Activated CD8-positive, alpha-beta memory T cell treated with anti-CD3 and anti-CD28 coated beads, Interleukin-2, amount 10 ng/mL, durations not matched to agents 7 days and 5 days (primary cell): ENCODE measurements at regions not wholly inside any gene's neighbourhood (a gene's known extent, or its start where the extent isn't known, plus 50 kb on each side); places are given as distances from the start of the nearest gene placed in this dataset.
"Not testable (repeated sequence)": the region's sequence is repeated elsewhere in the genome, so short reads cannot be mapped to it uniquely, and the experiment has no call there.

Experiments used
- ATAC-seq: fragments of 150-1000 bp; cut with Tn5 transposase; one replicate; pipeline ENCODE4 v1.10.0; 2021; ENCODE audit warnings: moderate library complexity
- CTCF ChIA-PET: fragments of 350-600 bp; sonication (Branson Sonifier 250); formaldehyde crosslinking; loops from one replicate; lab custom pipeline; 2021; ENCODE audit warnings: antibody characterized with exemption; lab: Charles Lee
- DNase-seq: peaks from one replicate; pipeline ENCODE4 v3.0.0-alpha.2; 2020
- H3K27ac Mint-ChIP-seq: one replicate; pipeline ENCODE4 v1.8.0; 2021; ENCODE audit warnings: mild to moderate bottlenecking, mixed read lengths
- H3K27me3 Mint-ChIP-seq: one replicate; pipeline ENCODE4 v1.8.0; 2021; ENCODE audit warnings: mixed read lengths
- H3K36me3 Mint-ChIP-seq: one replicate; pipeline ENCODE4 v1.8.0; 2021; ENCODE audit warnings: mild to moderate bottlenecking, mixed read lengths
- H3K4me1 Mint-ChIP-seq: one replicate; pipeline ENCODE4 v1.8.0; 2021; ENCODE audit warnings: mixed read lengths
- H3K4me3 Mint-ChIP-seq: one replicate; pipeline ENCODE4 v1.8.0; 2021; ENCODE audit warnings: mild to moderate bottlenecking, moderate library complexity, mixed read lengths
- H3K9me3 Mint-ChIP-seq: one replicate; pipeline ENCODE4 v1.8.0; 2022; ENCODE audit warnings: low read depth, mixed read lengths

DNA sequence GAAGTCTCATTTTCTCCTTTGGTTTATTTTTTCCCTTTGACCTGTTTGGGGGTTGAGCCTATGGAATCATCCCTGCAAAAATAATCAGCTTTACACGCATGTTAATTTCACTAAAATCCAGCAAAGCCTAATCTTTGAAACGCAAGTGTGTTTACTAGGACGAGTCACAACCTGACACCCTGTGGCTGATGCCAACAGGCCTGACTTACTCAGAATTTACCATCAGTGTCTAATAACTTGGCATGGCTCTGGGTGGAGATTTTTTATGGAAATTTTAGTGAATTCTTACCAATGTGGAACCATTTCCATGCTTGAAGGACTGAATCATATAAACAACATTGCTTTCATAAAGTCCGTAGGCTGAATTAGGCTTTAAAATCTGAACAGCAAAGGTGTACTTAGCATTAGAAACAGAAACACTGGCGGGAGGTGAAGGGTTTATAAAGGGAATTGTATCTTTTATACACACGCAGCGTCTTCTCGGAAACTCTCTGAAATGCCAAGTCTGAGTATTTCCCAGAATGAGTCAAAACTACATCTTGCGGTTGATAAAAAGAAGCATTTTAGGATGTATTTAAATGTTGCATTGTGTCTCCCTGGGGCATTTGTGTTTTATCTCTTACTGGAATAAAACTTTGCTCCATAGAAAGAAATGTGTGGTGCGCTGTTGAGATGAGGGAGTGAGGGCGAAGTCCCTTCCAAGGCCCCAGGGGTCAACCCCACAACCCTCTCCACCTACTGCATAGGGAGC, 81.2 kb downstream of the DACT2 start:
- no peaks in the 10 kb centered on the region for H3K27me3 Mint-ChIP-seq
- CTCF ChIA-PET = no interaction called here

DNA sequence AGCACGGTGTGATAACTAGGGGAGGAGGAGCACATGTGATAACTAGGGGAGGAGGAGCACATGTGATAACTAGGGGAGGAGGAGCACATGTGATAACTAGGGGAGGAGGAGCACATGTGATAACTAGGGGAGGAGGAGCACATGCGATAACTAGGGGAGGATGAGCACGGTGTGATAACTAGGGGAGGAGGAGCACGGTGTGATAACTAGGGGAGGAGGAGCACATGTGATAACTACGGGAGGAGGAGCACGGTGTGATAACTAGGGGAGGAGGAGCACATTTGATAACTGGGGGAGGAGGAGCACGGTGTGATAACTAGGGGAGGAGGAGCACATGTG, 85.7 kb downstream of the DACT2 start:
- ATAC-seq, H3K4me3 Mint-ChIP-seq, H3K27me3 Mint-ChIP-seq, H3K4me1 Mint-ChIP-seq, H3K27ac Mint-ChIP-seq, H3K36me3 Mint-ChIP-seq, CTCF ChIA-PET, DNase-seq, H3K9me3 Mint-ChIP-seq: not testable (repeated sequence)

More for the DNA sequence above, 81.2 kb downstream of the DACT2 start:
- H3K4me1 Mint-ChIP-seq = peaks cover 2% of the 10 kb centered on the region
- ATAC-seq (no peak), DNase-seq (no peak)
- H3K27ac Mint-ChIP-seq = no peak overlapping the region
- H3K36me3 Mint-ChIP-seq = no peaks in the 10 kb centered on the region
- no peak overlapping the region for H3K4me3 Mint-ChIP-seq
- H3K9me3 Mint-ChIP-seq = no peaks in the 10 kb centered on the region

DNA sequence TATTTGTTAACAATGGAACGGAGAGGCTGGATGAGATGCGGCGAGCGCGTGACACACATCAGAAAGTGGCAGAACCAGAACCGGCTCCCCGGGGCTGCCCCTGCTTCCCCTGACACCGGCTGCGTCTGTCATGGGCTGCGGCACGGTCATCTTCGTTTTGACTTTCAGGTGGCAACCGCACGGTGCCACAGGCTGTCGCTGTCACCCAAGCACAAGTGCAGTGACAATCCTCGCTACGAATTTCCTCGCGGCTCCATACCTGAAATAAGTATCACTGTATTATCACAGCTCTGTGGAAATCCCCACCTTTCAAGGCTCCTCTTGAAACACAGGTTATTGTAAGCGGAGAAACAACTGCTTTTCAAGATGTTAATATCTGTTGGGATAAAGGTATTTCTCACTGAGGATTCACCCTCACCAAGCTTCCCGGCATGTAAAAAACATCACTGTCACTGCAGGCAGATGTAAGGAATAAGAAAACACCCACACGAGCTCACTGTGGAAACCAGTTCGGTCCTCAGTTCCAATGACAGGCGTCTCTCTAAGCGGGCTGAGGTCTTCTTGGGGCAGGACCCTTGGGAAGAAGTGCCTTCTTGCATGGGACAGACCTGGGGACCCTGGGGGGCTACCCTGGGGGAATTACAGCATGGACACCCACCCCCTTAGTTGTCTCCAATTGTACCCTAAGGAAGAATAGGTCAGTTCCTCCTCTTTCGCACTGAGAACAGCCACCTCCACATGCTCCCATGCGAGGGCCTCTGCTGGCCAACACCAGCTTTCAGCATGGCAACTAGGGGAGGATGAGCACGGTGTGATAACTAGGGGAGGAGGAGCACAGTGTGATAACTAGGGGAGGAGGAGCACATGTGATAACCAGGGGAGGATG, 86.3 kb downstream of the DACT2 start:
- CTCF ChIA-PET = no interaction called here
- Mint-ChIP-seq H3K27me3 (no peaks in the 10 kb centered on the region), H3K4me1 (peaks cover 1% of the 10 kb centered on the region), H3K9me3 (no peaks in the 10 kb centered on the region), H3K27ac (no peak overlapping the region), H3K36me3 (no peaks in the 10 kb centered on the region), H3K4me3 (no peak overlapping the region)
- ATAC-seq (no peak), DNase-seq (no peak)

DNA sequence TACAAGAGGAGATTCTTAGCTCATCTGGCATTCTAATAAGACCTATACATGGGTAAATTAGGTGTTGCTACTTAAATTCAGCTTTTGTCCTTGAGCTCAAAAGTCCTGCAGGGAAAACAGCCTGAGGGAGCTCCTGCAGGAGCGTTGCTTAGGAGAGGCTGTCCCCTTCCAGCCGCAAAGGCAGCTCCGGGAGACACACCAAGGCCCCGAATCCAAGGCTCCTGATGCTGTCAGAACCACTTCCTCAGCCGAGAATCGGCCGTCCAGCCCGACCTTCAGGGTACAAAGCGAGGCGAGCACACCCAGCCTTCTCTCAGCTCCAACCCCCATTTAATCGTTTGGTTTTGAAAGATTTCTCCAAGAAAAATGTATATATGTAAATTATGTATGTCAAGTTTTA, 87.0 kb downstream of the DACT2 start:
- CTCF ChIA-PET = interaction anchor here (1.7 kb wide), 1 partner anchor 8 kb away, joined by 4 read pairs; no protein-coding TSS in a partner anchor
- no peaks in the 10 kb centered on the region for H3K27me3 Mint-ChIP-seq

DNA sequence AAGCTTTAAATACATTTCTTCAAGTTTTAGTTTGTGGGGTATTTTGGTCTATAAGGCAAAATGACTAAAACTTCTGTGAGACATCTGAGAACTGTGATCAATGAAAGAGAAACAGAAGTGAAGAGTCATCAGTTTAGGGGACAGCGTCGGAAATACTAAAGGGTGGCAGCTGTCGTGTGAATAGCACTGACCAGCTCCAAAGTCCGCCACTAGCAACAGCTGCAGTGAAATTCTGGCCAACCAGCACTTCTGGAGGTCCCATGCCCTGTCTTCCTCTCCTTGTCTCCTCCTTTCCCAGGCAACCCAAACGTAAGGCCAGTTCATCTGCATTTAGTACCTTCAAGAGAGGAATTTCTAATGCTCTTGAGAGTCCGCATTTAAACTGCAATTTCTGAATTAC, 87.5 kb downstream of the DACT2 start:
- CTCF ChIA-PET = interaction anchor here (1.7 kb wide), 1 partner anchor 8 kb away, joined by 4 read pairs; no protein-coding TSS in a partner anchor
- no peak overlapping the region for H3K4me3 Mint-ChIP-seq

More for the DNA sequence above, 87.0 kb downstream of the DACT2 start:
- no peak for ATAC-seq
- H3K36me3 Mint-ChIP-seq = no peaks in the 10 kb centered on the region
- H3K9me3 Mint-ChIP-seq = no peaks in the 10 kb centered on the region
- H3K4me3 Mint-ChIP-seq = no peak overlapping the region
- no peak overlapping the region for H3K27ac Mint-ChIP-seq
- no peaks in the 10 kb centered on the region for H3K4me1 Mint-ChIP-seq
- DNase-seq = no peak

DNA sequence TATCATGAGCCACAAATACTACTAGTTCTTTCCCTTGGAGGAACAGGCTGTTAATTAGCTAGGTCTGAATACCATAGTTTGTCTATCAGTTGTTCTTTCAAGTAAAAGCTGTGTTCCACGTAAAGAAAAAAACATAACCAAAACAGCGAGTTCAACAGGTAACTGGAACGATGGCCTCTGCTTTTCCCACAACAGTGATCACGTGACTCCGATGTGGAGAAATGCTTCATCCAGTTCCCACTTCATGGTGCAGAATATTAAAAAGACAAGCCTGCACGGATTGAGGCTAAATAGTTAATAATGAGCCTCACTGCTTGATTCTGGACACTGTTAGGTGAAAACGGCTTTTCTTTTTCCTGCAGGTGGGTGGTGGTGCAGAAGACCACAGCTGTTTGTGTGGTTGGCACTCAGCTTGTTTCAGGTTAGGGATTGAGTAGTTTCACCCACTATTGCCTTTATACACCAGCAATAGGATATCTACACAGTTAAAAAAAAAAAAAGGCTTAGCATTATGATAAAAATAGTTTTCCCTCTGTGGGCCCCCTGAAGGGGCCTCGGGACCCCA, 88.1 kb downstream of the DACT2 start:
- Mint-ChIP-seq H3K27ac (no peak overlapping the region), H3K36me3 (no peaks in the 10 kb centered on the region), H3K27me3 (peaks cover 4% of the 10 kb centered on the region), H3K9me3 (no peaks in the 10 kb centered on the region), H3K4me1 (no peaks in the 10 kb centered on the region), H3K4me3 (no peak overlapping the region)
- DNase-seq (no peak), ATAC-seq (no peak)
- CTCF ChIA-PET = interaction anchor here (1.7 kb wide), 1 partner anchor 9 kb away, joined by 4 read pairs; no protein-coding TSS in a partner anchor

More for the DNA sequence above, 87.5 kb downstream of the DACT2 start:
- H3K36me3 Mint-ChIP-seq = no peaks in the 10 kb centered on the region
- peaks cover under 1% of the 10 kb centered on the region for H3K27me3 Mint-ChIP-seq
- H3K4me1 Mint-ChIP-seq = no peaks in the 10 kb centered on the region
- no peak for DNase-seq
- no peaks in the 10 kb centered on the region for H3K9me3 Mint-ChIP-seq
- no peak for ATAC-seq
- H3K27ac Mint-ChIP-seq = no peak overlapping the region

DNA sequence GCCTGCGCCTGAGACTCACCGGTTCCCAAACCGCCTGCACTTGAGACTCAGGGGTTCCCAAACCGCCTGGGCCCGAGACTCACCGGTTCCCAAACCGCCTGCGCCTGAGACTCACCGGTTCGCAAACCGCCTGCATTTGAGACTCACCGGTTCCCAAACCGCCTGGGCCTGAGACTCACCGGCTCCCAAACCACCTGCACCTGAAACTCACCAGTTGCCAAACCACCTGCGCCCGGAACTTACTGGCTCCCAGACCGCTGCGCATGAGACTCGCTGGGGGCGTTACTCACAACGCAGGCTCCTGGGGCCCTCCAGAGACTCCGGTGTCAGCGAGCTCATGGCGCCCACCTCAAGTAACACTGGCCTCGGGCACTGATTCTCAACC, 90.2 kb downstream of the DACT2 start:
- peaks cover 4% of the 10 kb centered on the region for H3K27me3 Mint-ChIP-seq
- no peak overlapping the region for H3K4me3 Mint-ChIP-seq
- H3K9me3 Mint-ChIP-seq = no peaks in the 10 kb centered on the region
- ATAC-seq = no peak
- H3K27ac Mint-ChIP-seq = no peak overlapping the region
- CTCF ChIA-PET = no interaction called here
- H3K36me3 Mint-ChIP-seq = no peaks in the 10 kb centered on the region
- H3K4me1 Mint-ChIP-seq = no peaks in the 10 kb centered on the region
- DNase-seq = no peak

DNA sequence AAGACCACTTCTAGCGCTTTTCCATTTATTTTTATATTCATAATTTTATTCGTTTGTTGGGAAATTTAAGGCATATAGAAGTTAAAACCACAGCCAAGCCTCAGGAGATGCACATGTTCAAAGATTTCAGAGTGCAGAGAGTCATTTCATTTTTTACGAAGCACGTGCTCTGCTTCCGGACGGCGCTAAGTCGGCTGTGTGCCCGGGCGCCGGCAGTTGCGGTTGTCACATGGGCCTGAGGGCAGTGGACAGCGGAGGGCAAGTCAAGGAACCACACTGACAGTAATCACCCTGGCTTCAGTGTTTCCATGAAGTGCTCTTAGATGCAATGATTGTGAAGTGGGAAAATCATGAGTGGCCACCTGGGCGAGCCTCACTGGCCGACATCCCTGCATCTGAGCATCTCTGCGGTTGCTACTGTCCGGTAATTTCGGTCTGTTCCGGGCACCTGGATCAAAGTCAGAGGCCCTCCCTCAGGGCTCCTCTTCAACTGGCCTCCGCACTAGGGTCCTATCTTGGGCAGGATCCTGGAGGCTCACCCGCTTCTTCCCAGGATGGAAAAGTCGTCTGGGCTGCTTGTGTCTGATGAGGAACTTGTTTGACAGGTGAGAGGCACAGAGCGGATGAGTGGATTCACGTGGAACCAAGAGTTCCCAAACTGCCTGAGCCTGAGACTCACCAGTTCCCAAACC, 90.8 kb downstream of the DACT2 start:
- Mint-ChIP-seq H3K9me3 (no peaks in the 10 kb centered on the region), H3K4me3 (no peak overlapping the region), H3K27me3 (peaks cover 4% of the 10 kb centered on the region), H3K4me1 (no peaks in the 10 kb centered on the region), H3K27ac (no peak overlapping the region), H3K36me3 (no peaks in the 10 kb centered on the region)
- ATAC-seq (no peak), DNase-seq (no peak)
- CTCF ChIA-PET = no interaction called here

DNA sequence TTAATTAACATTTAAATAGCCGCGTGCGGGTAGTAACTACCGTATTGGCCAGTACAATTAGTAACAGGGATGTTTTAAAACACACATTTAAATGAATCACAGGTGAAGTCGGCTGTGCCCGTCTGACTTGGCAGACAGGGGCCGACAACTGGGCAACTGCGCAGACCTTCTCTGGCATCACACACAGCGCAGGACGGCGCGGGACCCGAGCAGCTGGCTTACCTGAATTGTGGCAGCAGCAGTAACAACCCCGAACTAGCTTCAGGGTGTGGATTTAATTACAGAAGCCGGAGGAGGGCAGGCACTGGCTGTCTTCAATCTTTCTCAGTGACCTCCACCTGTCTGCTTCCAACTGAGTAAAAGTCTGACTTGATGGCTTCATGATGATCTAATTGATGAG, 91.7 kb downstream of the DACT2 start:
- no peaks in the 10 kb centered on the region for H3K36me3 Mint-ChIP-seq
- DNase-seq (no peak), ATAC-seq (no peak)
- no peaks in the 10 kb centered on the region for H3K9me3 Mint-ChIP-seq
- no peaks in the 10 kb centered on the region for H3K4me1 Mint-ChIP-seq
- no peak overlapping the region for H3K27ac Mint-ChIP-seq
- CTCF ChIA-PET = no interaction called here
- no peak overlapping the region for H3K4me3 Mint-ChIP-seq
- peaks cover 4% of the 10 kb centered on the region for H3K27me3 Mint-ChIP-seq

DNA sequence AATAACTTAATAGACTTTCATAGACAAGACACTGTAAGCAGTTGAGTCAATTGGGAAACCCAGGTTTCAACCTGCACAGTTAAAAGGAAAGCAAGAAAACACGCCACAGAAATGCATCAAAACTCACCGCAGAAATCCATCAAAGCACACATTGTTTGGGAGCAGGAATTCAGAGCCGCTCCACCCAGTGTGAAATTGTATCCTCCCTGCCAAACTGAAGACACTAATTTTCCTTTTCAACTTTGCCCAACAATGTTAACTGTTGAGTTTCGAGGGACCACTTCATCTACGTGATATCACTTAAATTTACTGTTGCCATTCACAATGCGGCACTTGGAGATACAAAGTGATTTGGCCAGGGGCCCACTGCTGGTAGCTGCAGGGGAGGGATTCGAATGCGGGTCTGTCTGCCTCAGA, 92.7 kb downstream of the DACT2 start:
- CTCF ChIA-PET = no interaction called here
- H3K27me3 Mint-ChIP-seq = peaks cover 4% of the 10 kb centered on the region
- no peak for ATAC-seq
- no peak overlapping the region for H3K27ac Mint-ChIP-seq
- no peaks in the 10 kb centered on the region for H3K4me1 Mint-ChIP-seq
- H3K36me3 Mint-ChIP-seq = no peaks in the 10 kb centered on the region
- DNase-seq = no peak
- no peaks in the 10 kb centered on the region for H3K9me3 Mint-ChIP-seq
- no peak overlapping the region for H3K4me3 Mint-ChIP-seq

DNA sequence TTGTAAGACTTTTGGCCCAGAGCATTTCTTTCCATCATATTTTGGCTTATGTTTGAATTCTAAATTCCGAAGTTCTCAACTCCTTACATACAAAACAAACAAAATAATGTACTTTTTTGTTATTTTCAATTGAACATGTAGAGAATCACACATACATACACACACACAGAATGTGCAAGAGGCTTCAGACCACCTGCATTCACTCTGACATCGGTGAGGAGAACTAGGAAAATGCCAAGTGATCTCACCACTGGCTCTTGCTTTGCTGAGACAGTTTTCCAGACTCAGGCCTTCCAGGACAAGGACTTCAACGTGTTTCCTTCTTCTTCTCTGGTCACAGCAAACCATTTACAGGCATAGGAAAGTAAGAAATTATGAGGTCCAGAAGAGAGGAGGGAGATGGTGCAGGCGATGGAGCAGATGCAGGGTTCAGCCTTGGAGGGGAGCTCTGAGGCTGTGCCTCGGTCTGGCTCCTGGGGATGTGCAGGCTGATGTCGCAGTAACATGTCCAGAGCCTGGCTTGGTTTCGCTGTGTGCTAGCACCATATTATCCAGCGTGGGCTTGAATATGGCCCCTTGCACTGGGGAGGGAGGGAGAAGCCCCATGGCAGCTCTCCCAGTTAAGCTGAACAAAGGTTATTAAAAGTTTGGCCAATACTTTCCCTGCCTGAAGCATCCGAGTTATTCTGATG, 93.4 kb downstream of the DACT2 start:
- Mint-ChIP-seq H3K4me1 (no peaks in the 10 kb centered on the region), H3K27me3 (peaks cover 4% of the 10 kb centered on the region), H3K36me3 (no peaks in the 10 kb centered on the region), H3K9me3 (no peaks in the 10 kb centered on the region), H3K4me3 (no peak overlapping the region), H3K27ac (no peak overlapping the region)
- CTCF ChIA-PET = no interaction called here
- DNase-seq = no peak
- ATAC-seq = no peak

DNA sequence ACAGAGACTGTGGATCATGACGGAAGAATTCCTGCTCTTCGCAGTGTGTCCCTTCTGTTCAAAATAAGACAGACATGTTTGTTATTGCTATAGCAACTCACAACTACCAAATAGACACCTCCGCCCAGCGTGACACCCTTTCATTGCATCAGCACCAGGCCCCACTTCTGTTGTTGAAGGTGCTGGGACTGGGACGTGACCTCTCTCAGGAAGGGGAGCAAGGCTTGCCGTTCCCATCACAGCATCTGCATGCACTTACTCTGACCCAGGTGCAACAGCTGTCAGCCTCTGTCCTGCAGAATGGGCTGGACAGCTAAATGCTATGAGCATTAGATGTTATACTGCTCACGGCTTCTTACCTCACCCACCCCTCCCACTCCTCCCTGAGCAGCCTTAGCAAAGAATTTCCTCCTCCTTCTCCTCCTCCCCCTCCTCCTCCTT, 94.1 kb downstream of the DACT2 start:
- peaks cover 3% of the 10 kb centered on the region for H3K4me1 Mint-ChIP-seq
- CTCF ChIA-PET = no interaction called here
- peaks cover 4% of the 10 kb centered on the region for H3K27me3 Mint-ChIP-seq
- H3K36me3 Mint-ChIP-seq = no peaks in the 10 kb centered on the region
- no peaks in the 10 kb centered on the region for H3K9me3 Mint-ChIP-seq
- ATAC-seq = no peak
- no peak overlapping the region for H3K4me3 Mint-ChIP-seq
- no peak overlapping the region for H3K27ac Mint-ChIP-seq
- DNase-seq = no peak

DNA sequence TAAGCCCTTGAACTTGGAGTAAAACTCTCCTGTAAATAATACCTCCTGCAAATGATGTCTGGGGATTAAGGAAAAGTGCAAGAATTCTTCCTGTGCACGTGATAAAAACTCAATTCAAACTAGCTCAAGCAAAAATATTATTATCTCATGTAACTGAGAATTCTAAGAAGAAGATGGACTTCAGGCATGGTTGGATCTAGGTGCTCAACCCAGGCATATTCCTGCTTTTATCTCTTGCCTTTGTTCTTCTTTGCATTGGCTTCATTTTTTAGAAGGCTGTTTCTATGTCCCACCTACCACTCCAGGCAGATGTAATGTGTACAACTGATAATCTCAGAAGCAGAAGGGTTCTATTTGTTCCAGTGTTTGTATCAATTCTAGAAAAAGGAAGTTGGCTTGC, 95.8 kb downstream of the DACT2 start:
- DNase-seq (no peak), ATAC-seq (no peak)
- Mint-ChIP-seq H3K4me1 (peaks cover 3% of the 10 kb centered on the region), H3K36me3 (no peaks in the 10 kb centered on the region), H3K27me3 (peaks cover 4% of the 10 kb centered on the region), H3K4me3 (no peak overlapping the region), H3K9me3 (no peaks in the 10 kb centered on the region), H3K27ac (no peak overlapping the region)
- CTCF ChIA-PET = no interaction called here
